ENCODE measurements at regions not wholly inside any gene's neighbourhood (a gene's known extent, or its start where the extent isn't known, plus 50 kb on each side); places are given as distances from the start of the nearest gene placed in this dataset.

DNA sequence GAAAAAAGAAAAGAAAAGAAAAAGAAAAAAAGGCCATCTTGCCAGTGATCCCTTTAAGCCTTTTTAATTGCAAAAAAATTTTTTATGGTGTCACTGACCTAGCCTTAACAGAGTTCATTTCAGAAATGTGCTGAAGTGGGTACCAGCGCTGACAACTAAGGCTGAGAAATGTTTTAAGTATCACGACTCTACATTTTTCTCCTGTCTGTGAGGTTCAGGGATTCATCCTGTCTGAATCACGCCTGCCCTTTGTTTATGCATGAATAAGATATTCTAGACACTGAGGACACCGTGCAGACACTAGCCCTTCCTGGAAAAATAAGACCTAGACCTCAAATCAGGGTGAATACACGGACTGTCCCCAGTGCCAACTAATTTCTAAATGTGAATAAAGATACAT lies 154.4 kb upstream of the NOCT start:
- TF ChIP-seq ZNF274 (IDR thresholded peaks at IDR 0.05; ENCODE audit: low read depth, low read length) (no peak), YY1 (IDR thresholded peaks at IDR 0.05; ENCODE audit: insufficient read depth, insufficient read length) (no peak)
